EH (cell line): ENCODE measurements at regions not wholly inside any gene's neighbourhood (a gene's known extent, or its start where the extent isn't known, plus 50 kb on each side); places are given as distances from the start of the nearest gene placed in this dataset.

ENCODE experiments used
- DNase-seq: peaks from one replicate; pipeline ENCODE4 v3.0.0-alpha.2; 2015; ENCODE audit warnings: low read depth

DNA sequence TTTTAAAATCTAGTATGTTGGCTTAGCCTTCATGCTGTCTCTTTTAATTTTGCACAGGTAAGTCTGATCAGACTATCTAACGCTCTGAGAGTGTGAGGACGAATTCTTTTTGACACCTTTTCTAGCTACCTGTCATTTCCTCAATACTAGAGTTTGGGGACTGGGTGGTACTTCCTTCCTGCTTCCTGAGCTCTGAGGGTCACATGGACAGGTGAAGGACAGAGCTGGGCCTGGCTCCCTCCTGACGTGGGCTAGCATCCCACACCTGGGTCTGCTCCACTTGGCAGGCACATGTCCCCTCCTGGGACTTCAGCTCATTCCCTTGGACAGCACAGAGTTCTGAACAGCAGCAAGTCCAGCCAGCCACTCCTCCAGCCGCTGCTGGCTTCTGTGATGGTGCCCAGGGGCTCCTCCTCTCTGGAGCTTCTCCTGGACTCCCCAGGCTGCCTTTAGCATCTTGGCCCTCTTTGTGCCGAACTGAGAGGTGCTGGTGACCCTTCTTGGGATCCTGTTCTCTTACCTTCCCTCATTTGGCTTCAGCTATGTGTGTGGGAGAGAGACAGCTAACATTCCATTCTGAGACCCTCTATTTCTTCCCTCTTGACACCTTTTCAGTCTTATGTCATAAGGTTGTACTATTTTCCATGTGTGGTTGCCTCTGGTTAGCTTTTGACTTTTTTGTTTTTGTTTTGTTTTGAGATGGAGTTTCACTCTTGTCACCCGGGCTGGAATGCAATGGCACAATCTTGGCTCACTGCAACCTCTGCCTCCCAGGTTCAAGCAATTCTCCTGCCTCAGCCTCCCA lies 106.9 kb downstream of the B3GNT2 start:
- no peak for DNase-seq

DNA sequence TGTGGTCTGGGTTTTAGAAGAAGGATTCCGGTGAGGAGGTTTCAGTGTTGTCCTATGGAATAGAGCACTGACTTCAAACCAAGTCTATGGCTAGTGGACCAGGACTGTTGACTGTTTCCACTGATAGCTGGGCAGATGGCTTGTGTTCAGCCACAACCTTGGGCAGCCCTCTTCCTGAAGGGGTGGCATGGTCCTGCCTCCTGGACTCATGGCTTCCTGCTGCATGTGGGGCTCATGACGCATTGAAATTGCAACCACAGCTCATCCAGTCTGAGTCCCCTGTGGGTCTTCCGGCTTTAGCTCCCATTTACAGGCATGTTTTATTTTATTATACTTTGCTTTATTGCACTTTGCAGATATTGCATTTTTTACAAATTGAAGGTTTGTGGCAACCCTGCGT lies 105.0 kb downstream of the B3GNT2 start:
- DNase-seq = peak; percentile 51

- DNase-seq = peak; percentile 47
Measured at GRCh38 chr2:62297624-62298010, 101.7 kb downstream of the B3GNT2 start.

GRCh38 chr2:62296832-62297623 lies 101.1 kb downstream of the B3GNT2 start:
- DNase-seq = no peak

GRCh38 chr2:62296034-62296831 lies 100.3 kb downstream of the B3GNT2 start:
- no peak for DNase-seq

DNA sequence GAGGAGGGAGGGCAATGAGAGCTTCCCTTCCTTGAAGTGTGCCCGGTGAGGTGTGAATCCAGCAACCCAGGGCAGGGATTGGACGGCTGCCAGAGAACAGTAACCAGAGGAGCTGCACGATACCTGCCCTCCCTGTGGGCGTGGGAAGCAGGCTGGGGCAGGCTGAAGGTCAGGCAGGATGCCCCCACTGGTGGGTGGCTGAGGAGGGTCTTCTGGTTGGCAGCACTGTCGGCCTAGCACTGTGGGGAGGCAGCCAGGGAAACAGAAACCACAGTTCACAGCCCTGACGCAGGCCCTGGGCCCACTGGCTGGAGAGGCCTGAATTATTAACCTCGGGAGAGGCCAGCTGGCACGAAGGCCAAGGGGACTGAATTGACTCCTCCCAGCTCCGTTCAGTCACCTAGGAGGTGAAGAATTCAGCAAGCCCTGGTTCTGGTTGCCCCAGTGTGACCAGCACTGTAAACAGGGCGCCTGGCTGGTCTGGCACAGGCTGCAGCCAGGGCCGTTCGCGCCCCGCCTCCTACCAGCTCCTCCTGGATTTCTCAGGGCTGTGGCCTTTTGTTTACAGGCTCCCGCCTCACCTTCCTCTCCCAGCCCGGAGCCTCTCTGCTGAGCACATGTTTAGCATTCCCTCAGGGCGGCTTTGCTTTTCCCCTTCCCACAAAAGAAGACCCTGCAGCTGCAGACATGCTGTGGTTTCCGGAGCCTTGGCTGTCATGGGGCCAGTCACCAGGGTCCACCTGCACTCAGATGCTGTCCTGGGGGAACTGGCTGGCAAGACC lies 97.8 kb downstream of the B3GNT2 start:
- DNase-seq = no peak

GRCh38 chr2:62293151-62293489 lies 97.2 kb downstream of the B3GNT2 start:
- no peak for DNase-seq

- DNase-seq = peak; percentile 47
Measured at GRCh38 chr2:62292190-62292589, 96.3 kb downstream of the B3GNT2 start.

DNA sequence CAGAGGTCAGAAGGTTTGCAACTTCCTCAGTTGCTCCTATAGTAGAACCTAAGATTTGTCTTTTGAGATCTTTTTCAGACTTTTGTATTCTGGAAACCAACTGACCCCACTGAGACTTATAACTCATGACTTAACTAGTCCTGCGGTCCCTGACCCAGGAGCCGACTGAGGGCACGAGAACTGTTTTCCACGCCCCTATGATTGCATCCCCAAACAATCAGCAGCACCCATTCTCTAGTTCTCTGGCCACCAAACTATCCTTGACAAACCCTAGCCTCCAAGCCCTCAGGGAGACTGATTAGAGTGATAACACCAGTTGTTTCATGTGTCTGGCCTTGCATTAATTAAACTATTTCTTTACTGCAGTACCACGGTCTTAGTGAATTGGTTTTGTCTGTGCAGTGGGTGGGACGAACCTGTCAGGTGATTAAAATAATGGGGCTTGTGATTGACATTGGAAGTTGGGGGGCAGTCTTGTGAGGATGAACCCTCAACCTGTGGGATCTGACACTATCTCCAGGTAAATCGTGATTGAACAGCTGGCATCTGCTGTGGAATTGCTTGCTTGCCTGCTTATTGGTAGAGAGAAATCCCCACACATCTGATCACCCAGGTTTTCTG lies 95.7 kb downstream of the B3GNT2 start:
- no peak for DNase-seq

DNA sequence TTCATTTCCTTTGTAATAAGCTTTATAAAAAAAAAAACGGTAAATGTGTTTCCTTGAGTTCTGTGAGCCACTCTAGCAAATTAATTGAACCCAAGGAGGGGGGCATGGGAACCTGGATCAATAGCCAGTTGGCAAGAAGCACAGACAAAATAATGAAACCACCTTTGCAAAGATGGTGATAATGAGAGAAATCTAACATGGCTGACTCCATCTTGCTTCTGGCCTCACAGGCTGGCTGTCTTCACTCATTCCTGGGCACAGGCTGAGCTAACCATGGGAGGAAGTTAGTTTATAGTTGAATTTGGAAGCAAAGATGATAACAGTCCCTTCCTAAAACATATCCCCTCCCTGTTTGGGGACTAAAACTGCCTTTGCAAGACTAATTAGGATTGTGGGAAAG lies 95.1 kb downstream of the B3GNT2 start:
- no peak for DNase-seq

GRCh38 chr2:62287899-62288880 lies 92.3 kb downstream of the B3GNT2 start:
- DNase-seq = peak; percentile 63

DNA sequence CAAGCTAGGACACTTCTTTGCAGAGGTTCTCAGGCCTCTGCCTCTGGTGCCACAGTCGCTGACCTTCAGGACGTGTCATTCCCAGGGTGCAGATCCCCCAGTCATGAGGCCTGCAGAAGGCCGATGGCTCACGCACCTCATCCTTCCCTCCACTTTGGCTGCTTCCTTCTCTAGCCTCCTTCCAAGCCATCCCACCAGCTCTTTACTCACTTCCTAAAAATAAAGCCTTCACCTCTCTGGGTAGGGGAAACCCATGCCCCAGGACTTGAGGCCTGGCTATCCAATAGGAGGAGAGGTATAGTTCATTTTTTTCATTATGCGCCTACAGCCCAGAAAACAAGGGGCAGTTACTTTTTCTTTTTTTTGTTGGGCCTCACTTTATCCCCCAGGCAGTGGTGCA lies 91.4 kb downstream of the B3GNT2 start:
- DNase-seq = no peak

DNA sequence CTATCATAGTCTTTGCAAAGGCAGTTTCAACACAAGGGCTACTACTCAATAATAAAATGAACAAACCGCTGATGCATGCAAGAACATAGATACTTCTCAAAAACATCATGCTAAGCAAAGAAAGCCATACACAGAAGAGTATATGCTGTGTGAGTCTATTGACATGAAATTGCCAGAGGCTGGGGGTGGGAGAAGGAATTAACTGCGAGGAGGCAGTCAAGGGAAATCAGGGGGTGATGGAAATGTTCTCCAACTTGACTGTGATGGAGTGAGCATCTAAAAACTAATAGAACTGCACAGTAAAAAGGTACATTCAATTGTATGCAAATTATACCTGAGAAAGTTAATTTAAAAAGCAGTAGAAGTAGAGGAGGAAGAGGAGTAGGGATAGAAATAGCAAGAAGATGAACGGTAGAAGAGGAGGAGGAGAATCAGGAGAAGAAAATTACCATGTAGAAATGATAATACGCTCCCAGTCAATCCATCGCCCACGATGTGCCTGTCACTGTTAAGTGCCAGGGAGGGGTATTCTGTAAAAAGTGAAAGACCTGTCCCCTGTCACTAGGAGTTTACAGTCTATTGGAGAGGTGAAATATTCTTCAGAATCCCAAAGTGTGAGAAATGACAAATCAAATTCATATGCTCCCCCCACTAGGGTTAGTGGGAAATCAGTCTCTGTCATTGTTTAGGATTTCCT lies 90.3 kb downstream of the B3GNT2 start:
- no peak for DNase-seq

GRCh38 chr2:62284980-62285379 lies 89.1 kb downstream of the B3GNT2 start:
- DNase-seq = no peak

GRCh38 chr2:62284471-62284870 lies 88.6 kb downstream of the B3GNT2 start:
- no peak for DNase-seq

DNA sequence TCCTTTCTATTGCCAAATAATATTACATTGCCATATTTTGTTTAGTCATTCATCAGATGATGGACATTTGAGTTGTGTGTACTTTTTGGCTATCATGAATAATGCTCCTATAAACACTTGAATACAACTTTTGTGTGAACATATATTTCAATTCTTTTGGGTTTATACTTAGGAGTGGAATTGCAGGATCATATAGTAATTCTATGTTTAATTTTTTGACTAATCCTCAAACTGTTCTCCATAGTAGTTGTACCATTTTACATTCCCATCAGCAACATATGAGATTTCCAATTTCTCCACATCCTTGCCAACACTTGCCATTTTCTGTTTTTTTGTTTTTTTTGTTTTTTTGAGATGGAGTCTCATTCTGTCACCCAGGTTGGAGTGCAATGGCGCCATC lies 87.2 kb downstream of the B3GNT2 start:
- DNase-seq = no peak

- no peak for DNase-seq
Measured at GRCh38 chr2:62281663-62282062, 85.7 kb downstream of the B3GNT2 start.

DNA sequence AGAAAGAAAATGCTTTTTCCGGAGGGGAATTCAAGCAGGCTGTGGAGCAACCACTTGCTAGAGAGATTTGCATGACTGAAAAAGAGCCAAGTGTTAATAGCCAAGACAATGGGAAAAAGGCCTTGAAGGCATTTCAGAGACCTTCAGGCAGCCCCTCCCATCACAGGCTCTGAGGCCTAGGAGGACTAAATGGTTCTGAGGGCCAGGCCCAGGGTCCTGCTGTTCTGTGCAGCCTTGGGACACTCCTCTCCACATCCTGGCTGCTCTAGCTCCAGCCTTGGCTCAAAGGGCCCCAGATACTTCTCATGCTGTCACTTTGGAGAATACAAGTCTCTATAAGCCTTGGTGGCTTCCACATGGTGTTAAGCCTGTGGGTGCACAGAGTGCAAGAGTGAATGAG lies 81.8 kb downstream of the B3GNT2 start:
- no peak for DNase-seq
